ENCODE measurements at regions not wholly inside any gene's neighbourhood (a gene's known extent, or its start where the extent isn't known, plus 50 kb on each side); places are given as distances from the start of the nearest gene placed in this dataset.

DNA sequence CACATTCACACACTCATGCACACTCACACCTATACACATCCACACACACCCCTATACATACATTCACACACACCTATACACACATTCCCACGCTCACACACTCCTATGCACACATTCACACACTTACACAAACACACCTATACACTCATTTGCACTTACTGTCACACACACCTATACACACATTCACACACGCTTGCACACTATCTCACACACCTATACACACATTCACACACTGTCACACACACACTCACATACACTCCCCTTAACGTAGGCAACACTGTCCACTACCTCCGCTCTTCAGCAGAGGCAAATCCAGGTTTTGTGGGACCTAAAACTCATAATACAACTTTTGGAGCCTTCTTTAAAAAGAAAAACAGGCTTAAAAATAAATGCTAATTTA, 487.7 kb upstream of the CDH4 start:
- Histone ChIP-seq H3K79me2 (ENCODE audit: low read length) (no peaks in the 10 kb centered on the region), H3K9ac (ENCODE audit: low read length) (no peak overlapping the region), H3K36me3 (ENCODE audit: insufficient read depth, low read length) (no peaks in the 10 kb centered on the region), H3K4me3 (ENCODE audit: low read length) (no peak overlapping the region), H2AFZ (ENCODE audit: low read length) (no peak overlapping the region), H3K9me3 (ENCODE audit: low read length) (no peaks in the 10 kb centered on the region), H4K20me1 (ENCODE audit: insufficient read depth, low read depth, low read length) (no peaks in the 10 kb centered on the region), H3K9me2 (replicated peaks; ENCODE audit: insufficient read depth, low read length) (no peaks in the 10 kb centered on the region), H3K27ac (ENCODE audit: low read length) (no peak overlapping the region), H3K4me1 (ENCODE audit: low read length) (no peaks in the 10 kb centered on the region), H3K27me3 (ENCODE audit: low read length) (no peaks in the 10 kb centered on the region), H3K4me2 (ENCODE audit: low read depth, low read length, poor library complexity, severe bottlenecking) (no peak overlapping the region)
- no peak for DNase-seq

DNA sequence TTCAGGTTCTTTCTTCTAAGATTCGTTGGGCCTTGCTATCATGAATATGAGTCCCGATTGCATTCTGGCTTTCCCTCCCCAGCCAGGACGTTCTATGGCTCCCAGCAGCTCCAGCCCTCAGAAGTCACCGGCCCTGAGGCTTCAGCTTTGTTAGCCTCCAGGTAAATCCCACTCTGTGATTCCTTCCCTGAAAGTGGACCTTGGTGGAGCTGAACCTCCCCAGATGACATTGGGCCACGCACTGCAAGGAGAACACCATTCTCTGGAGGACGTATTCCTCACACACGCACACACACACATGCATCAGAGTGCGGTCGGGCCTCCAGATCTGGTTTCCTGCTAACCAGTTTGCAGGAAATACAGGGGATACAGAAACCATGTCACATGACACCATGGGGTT, 487.3 kb upstream of the CDH4 start:
- Histone ChIP-seq H4K20me1 (ENCODE audit: insufficient read depth, low read depth, low read length) (no peaks in the 10 kb centered on the region), H3K4me3 (ENCODE audit: low read length) (no peak overlapping the region), H3K36me3 (ENCODE audit: insufficient read depth, low read length) (no peaks in the 10 kb centered on the region), H3K9me3 (ENCODE audit: low read length) (no peaks in the 10 kb centered on the region), H3K4me1 (ENCODE audit: low read length) (no peaks in the 10 kb centered on the region), H3K79me2 (ENCODE audit: low read length) (no peaks in the 10 kb centered on the region), H2AFZ (ENCODE audit: low read length) (no peak overlapping the region), H3K4me2 (ENCODE audit: low read depth, low read length, poor library complexity, severe bottlenecking) (no peak overlapping the region), H3K27me3 (ENCODE audit: low read length) (no peaks in the 10 kb centered on the region), H3K9ac (ENCODE audit: low read length) (no peak overlapping the region), H3K27ac (ENCODE audit: low read length) (no peak overlapping the region), H3K9me2 (replicated peaks; ENCODE audit: insufficient read depth, low read length) (no peaks in the 10 kb centered on the region)
- no peak for DNase-seq

DNA sequence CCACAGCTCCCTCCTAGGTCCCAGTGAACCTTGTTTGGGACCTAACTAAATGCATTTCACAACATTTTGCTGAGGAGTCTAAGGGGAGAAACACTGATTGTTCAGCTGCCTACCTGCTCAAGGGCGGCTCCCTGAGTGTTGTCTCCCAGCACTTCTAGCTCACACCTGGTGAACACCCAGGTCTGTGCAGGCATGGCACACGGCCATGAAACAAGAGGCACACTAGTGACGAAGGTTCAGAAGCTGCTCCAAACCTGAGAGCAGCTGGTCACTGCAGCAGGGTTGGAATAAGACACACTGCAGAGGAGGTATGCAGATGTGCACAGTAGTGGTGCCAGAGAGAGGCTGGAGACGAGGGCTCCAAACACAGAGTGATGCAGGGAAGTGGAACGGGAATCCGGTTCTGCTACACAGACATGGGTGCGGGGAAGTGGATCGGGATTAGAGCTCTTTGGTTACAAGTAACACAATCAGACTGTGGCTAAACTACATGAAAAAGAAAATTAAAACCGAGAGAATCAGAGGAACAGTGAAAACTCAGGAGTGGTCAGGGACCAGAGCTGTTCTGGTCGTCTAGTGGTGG, 486.1 kb upstream of the CDH4 start:
- Histone ChIP-seq H3K36me3 (ENCODE audit: insufficient read depth, low read length) (no peaks in the 10 kb centered on the region), H3K9me3 (ENCODE audit: low read length) (no peaks in the 10 kb centered on the region), H3K27ac (ENCODE audit: low read length) (no peak overlapping the region), H3K4me1 (ENCODE audit: low read length) (no peaks in the 10 kb centered on the region), H3K4me3 (ENCODE audit: low read length) (no peak overlapping the region), H3K9me2 (replicated peaks; ENCODE audit: insufficient read depth, low read length) (no peaks in the 10 kb centered on the region), H4K20me1 (ENCODE audit: insufficient read depth, low read depth, low read length) (no peaks in the 10 kb centered on the region), H3K79me2 (ENCODE audit: low read length) (no peaks in the 10 kb centered on the region), H3K9ac (ENCODE audit: low read length) (no peak overlapping the region), H3K4me2 (ENCODE audit: low read depth, low read length, poor library complexity, severe bottlenecking) (no peak overlapping the region), H2AFZ (ENCODE audit: low read length) (no peak overlapping the region), H3K27me3 (ENCODE audit: low read length) (no peaks in the 10 kb centered on the region)
- no peak for DNase-seq

DNA sequence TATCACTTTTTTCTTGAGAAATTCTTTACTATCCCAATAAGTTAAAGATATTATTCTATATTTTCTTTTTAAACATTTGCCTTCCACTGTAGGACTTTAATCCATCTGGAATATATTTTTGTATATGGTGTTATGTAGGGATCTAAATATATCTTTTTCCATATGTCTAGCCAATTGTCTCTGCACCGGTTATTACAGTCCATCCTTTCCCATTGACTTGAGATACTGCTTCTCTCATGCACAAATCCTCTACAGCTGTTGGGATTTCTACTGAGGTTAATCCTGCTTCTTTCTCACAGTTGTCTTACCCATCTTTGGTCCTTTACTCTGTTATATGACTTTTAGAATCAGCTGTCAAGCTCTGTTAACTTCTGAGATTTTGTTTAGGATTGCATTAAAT, 483.8 kb upstream of the CDH4 start:
- no peaks in the 10 kb centered on the region for H3K9me3 ChIP-seq (ENCODE audit: low read length)
- H3K4me3 ChIP-seq (ENCODE audit: low read length) = no peak overlapping the region
- no peaks in the 10 kb centered on the region for H3K36me3 ChIP-seq (ENCODE audit: insufficient read depth, low read length)
- no peaks in the 10 kb centered on the region for H3K79me2 ChIP-seq (ENCODE audit: low read length)
- H2AFZ ChIP-seq (ENCODE audit: low read length) = no peak overlapping the region
- no peaks in the 10 kb centered on the region for H3K27me3 ChIP-seq (ENCODE audit: low read length)
- H4K20me1 ChIP-seq (ENCODE audit: insufficient read depth, low read depth, low read length) = no peaks in the 10 kb centered on the region
- no peak overlapping the region for H3K27ac ChIP-seq (ENCODE audit: low read length)
- H3K4me1 ChIP-seq (ENCODE audit: low read length) = no peaks in the 10 kb centered on the region
- H3K9me2 ChIP-seq (replicated peaks; ENCODE audit: insufficient read depth, low read length) = no peaks in the 10 kb centered on the region
- DNase-seq = no peak
- no peak overlapping the region for H3K4me2 ChIP-seq (ENCODE audit: low read depth, low read length, poor library complexity, severe bottlenecking)
- no peak overlapping the region for H3K9ac ChIP-seq (ENCODE audit: low read length)

DNA sequence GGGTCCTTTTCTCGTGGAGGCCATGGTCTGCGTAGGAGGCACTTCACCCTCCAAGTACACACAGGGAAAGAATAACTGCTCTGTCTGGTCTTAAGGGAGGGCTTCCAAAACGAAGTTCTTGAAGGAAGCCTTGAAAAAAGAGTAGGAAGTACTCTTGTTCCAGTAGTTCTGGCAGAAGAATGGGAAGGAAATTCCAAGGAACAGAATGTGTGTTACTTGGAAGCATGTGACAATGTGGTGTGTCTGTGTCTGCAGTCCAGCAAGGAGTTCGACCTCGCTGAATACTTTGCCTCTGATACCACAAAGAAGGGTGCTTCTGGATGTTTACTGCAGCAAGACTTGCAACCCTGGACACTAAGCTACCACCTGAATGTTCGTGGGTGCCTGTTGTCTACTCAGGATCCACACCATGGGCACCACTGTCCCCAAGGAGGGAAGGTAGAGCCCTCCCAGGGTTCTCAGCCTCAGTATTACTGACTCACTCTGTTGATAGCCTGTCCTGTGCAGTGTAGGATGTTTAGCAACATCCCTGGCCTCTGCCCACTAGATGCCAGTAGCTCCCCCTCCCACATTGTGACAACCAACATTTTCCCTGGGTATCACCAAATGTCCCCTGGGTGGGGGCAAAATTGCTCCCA, 471.6 kb upstream of the CDH4 start:
- Histone ChIP-seq H3K4me1 (ENCODE audit: low read length) (no peaks in the 10 kb centered on the region), H3K4me3 (ENCODE audit: low read length) (no peak overlapping the region), H3K27ac (ENCODE audit: low read length) (no peak overlapping the region), H2AFZ (ENCODE audit: low read length) (no peak overlapping the region), H3K9me3 (ENCODE audit: low read length) (no peaks in the 10 kb centered on the region), H3K4me2 (ENCODE audit: low read depth, low read length, poor library complexity, severe bottlenecking) (no peak overlapping the region), H3K9ac (ENCODE audit: low read length) (no peak overlapping the region), H3K9me2 (replicated peaks; ENCODE audit: insufficient read depth, low read length) (no peaks in the 10 kb centered on the region), H4K20me1 (ENCODE audit: insufficient read depth, low read depth, low read length) (no peaks in the 10 kb centered on the region), H3K79me2 (ENCODE audit: low read length) (no peaks in the 10 kb centered on the region), H3K36me3 (ENCODE audit: insufficient read depth, low read length) (no peaks in the 10 kb centered on the region), H3K27me3 (ENCODE audit: low read length) (no peaks in the 10 kb centered on the region)
- no peak for DNase-seq

DNA sequence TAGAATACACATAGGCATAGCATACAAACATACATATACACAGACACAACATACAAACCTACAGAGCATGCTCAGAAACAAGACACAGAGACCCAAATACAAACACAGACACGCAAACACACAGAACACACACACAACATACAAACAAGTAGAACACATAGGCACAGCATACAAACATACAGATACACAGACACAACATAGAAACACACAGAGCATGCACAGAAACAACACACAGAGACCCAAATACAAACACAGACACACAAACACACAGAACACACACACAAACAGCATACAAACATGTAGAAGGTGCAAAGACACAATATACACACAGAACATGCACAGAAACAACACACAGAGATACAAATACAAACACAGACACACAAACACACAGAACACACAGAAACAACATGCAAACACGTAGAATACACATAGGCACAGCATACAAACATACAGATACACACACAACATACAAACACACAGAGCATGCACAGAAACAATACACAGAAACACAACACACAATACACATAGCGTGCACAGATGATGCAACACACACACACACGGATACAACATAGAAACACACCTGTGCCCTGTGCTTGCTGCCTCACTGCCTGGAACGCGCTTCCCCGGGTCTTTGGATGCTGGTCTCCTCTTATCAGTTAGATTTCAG, 469.0 kb upstream of the CDH4 start:
- Histone ChIP-seq H3K36me3 (ENCODE audit: insufficient read depth, low read length) (no peaks in the 10 kb centered on the region), H3K79me2 (ENCODE audit: low read length) (no peaks in the 10 kb centered on the region), H3K9ac (ENCODE audit: low read length) (no peak overlapping the region), H3K9me2 (replicated peaks; ENCODE audit: insufficient read depth, low read length) (no peaks in the 10 kb centered on the region), H4K20me1 (ENCODE audit: insufficient read depth, low read depth, low read length) (no peaks in the 10 kb centered on the region), H3K4me3 (ENCODE audit: low read length) (no peak overlapping the region), H2AFZ (ENCODE audit: low read length) (no peak overlapping the region), H3K4me1 (ENCODE audit: low read length) (no peaks in the 10 kb centered on the region), H3K4me2 (ENCODE audit: low read depth, low read length, poor library complexity, severe bottlenecking) (no peak overlapping the region), H3K27ac (ENCODE audit: low read length) (no peak overlapping the region), H3K27me3 (ENCODE audit: low read length) (no peaks in the 10 kb centered on the region), H3K9me3 (ENCODE audit: low read length) (no peaks in the 10 kb centered on the region)
- DNase-seq = no peak

DNA sequence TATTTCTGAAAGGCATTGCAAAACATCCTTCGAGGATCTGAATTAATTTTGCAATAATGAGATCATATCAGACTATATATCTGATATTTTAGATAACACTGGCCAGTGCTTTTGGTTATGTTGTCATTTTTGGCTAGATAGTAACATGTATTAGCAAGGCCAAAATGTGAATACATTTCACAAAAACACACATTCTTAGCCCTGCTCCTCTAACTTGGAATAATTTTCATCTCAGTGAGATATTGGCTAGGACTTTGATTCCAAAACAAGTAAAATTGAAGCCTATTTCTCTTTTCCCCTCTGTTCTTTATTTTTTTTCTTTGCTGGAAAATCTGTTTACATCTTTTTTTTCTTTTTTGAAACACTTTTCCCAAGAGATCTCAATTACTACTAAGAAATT, 466.8 kb upstream of the CDH4 start:
- Histone ChIP-seq H3K9me3 (ENCODE audit: low read length) (no peaks in the 10 kb centered on the region), H3K79me2 (ENCODE audit: low read length) (no peaks in the 10 kb centered on the region), H3K4me1 (ENCODE audit: low read length) (no peaks in the 10 kb centered on the region), H3K36me3 (ENCODE audit: insufficient read depth, low read length) (no peaks in the 10 kb centered on the region), H3K4me3 (ENCODE audit: low read length) (no peak overlapping the region), H3K27ac (ENCODE audit: low read length) (no peak overlapping the region), H3K27me3 (ENCODE audit: low read length) (no peaks in the 10 kb centered on the region), H3K9ac (ENCODE audit: low read length) (no peak overlapping the region), H2AFZ (ENCODE audit: low read length) (no peak overlapping the region), H3K4me2 (ENCODE audit: low read depth, low read length, poor library complexity, severe bottlenecking) (no peak overlapping the region), H4K20me1 (ENCODE audit: insufficient read depth, low read depth, low read length) (no peaks in the 10 kb centered on the region), H3K9me2 (replicated peaks; ENCODE audit: insufficient read depth, low read length) (no peaks in the 10 kb centered on the region)
- no peak for DNase-seq

DNA sequence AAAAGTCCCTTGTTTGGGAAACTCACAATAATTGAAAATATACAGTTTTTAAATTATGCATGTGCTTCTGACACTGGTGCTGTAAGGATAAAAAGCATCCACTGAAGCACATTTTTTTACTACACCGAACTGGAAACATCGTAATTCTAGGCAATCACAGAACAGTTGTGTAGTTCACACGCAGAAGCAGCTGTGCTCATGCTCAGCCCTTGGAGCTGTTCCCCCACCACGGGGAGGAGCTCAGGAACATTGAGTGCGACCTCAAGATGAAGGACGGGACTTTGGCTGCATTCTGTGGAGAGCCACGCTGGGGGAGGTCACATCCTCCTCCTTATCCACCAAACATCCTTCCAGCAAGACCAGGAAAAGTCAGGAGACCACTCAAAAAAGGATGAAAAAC, 466.3 kb upstream of the CDH4 start:
- no peaks in the 10 kb centered on the region for H3K27me3 ChIP-seq (ENCODE audit: low read length)
- H3K79me2 ChIP-seq (ENCODE audit: low read length) = no peaks in the 10 kb centered on the region
- H3K36me3 ChIP-seq (ENCODE audit: insufficient read depth, low read length) = no peaks in the 10 kb centered on the region
- H3K4me3 ChIP-seq (ENCODE audit: low read length) = no peak overlapping the region
- H3K4me1 ChIP-seq (ENCODE audit: low read length) = no peaks in the 10 kb centered on the region
- no peak overlapping the region for H3K9ac ChIP-seq (ENCODE audit: low read length)
- H3K9me2 ChIP-seq (replicated peaks; ENCODE audit: insufficient read depth, low read length) = no peaks in the 10 kb centered on the region
- no peak overlapping the region for H2AFZ ChIP-seq (ENCODE audit: low read length)
- H3K27ac ChIP-seq (ENCODE audit: low read length) = no peak overlapping the region
- DNase-seq = no peak
- no peaks in the 10 kb centered on the region for H3K9me3 ChIP-seq (ENCODE audit: low read length)
- H3K4me2 ChIP-seq (ENCODE audit: low read depth, low read length, poor library complexity, severe bottlenecking) = no peak overlapping the region
- no peaks in the 10 kb centered on the region for H4K20me1 ChIP-seq (ENCODE audit: insufficient read depth, low read depth, low read length)
